GM04503 (cell line): ENCODE measurements at regions not wholly inside any gene's neighbourhood (a gene's known extent, or its start where the extent isn't known, plus 50 kb on each side); places are given as distances from the start of the nearest gene placed in this dataset.
"Not testable (repeated sequence)": the region's sequence is repeated elsewhere in the genome, so short reads cannot be mapped to it uniquely, and the experiment has no call there.

ENCODE experiments used
- DNase-seq: peaks from one replicate; pipeline ENCODE4 v3.0.0-alpha.2; 2012; ENCODE audit warnings: low read depth

GRCh38 chr5:7221041-7221440, 174.9 kb upstream of the ADCY2 start:
- DNase-seq, result no peak

- DNase-seq, result no peak
Measured at GRCh38 chr5:7225826-7226225, 170.1 kb upstream of the ADCY2 start.

- no peak for DNase-seq
Measured at GRCh38 chr5:7242118-7242710, 153.7 kb upstream of the ADCY2 start.

- no peak for DNase-seq
Measured at GRCh38 chr5:7244208-7244607, 151.7 kb upstream of the ADCY2 start.

GRCh38 chr5:7245121-7245651, 150.8 kb upstream of the ADCY2 start:
- no peak for DNase-seq

- DNase-seq, result no peak
Measured at GRCh38 chr5:7246287-7246686, 149.7 kb upstream of the ADCY2 start.

GRCh38 chr5:7250004-7250403, 145.9 kb upstream of the ADCY2 start:
- no peak for DNase-seq

- no peak for DNase-seq
Measured at GRCh38 chr5:7250611-7251010, 145.3 kb upstream of the ADCY2 start.

- DNase-seq, result no peak
Measured at GRCh38 chr5:7251132-7251531, 144.8 kb upstream of the ADCY2 start.

- DNase-seq, result peak; percentile 10
Measured at GRCh38 chr5:7261049-7261448, 134.9 kb upstream of the ADCY2 start.

GRCh38 chr5:7261900-7262299, 134.0 kb upstream of the ADCY2 start:
- no peak for DNase-seq

- DNase-seq, result not testable (repeated sequence)
Measured at GRCh38 chr5:7263398-7264015, 132.4 kb upstream of the ADCY2 start.

GRCh38 chr5:7265776-7266175, 130.2 kb upstream of the ADCY2 start:
- not testable (repeated sequence) for DNase-seq

GRCh38 chr5:7268722-7269121, 127.2 kb upstream of the ADCY2 start:
- DNase-seq, result not testable (repeated sequence)

- no peak for DNase-seq
Measured at GRCh38 chr5:7269591-7270274, 126.2 kb upstream of the ADCY2 start.

- DNase-seq, result no peak
Measured at GRCh38 chr5:7271435-7272084, 124.4 kb upstream of the ADCY2 start.

GRCh38 chr5:7272408-7272965, 123.5 kb upstream of the ADCY2 start:
- DNase-seq, result no peak

- DNase-seq, result no peak
Measured at GRCh38 chr5:7274203-7274602, 121.7 kb upstream of the ADCY2 start.

GRCh38 chr5:7289634-7290033, 106.3 kb upstream of the ADCY2 start:
- not testable (repeated sequence) for DNase-seq

- DNase-seq, result not testable (repeated sequence)
Measured at GRCh38 chr5:7297821-7298220, 98.1 kb upstream of the ADCY2 start.

GRCh38 chr5:7299731-7300130, 96.2 kb upstream of the ADCY2 start:
- DNase-seq, result not testable (repeated sequence)

- not testable (repeated sequence) for DNase-seq
Measured at GRCh38 chr5:7305000-7305674, 90.8 kb upstream of the ADCY2 start.
